WTC11 (cell line): ENCODE measurements at regions not wholly inside any gene's neighbourhood (a gene's known extent, or its start where the extent isn't known, plus 50 kb on each side); places are given as distances from the start of the nearest gene placed in this dataset.

Experiments used
- CTCF ChIP-seq: fragments of 200-600 bp; IDR thresholded peaks from 2 replicates; pipeline ENCODE4 v1.8.0; 2022; ENCODE audit warnings: antibody characterized with exemption
- E2F1 ChIP-seq: sonication (generic); formaldehyde crosslinking; IDR thresholded peaks from 2 replicates; pipeline ENCODE4 v1.8.0; 2022; ENCODE audit warnings: mild to moderate bottlenecking, missing genetic modification reagents
- FOXJ3 ChIP-seq: sonication (generic); formaldehyde crosslinking; IDR thresholded peaks from 2 replicates; pipeline ENCODE4 v1.9.0; 2021; ENCODE audit warnings: missing genetic modification reagents, mild to moderate bottlenecking, borderline replicate concordance
- IRF2 ChIP-seq: sonication (generic); formaldehyde crosslinking; IDR thresholded peaks from 2 replicates; pipeline ENCODE4 v1.8.0; 2022; ENCODE audit warnings: low read depth, missing genetic modification reagents, borderline replicate concordance
- NFE2L1 ChIP-seq: sonication (generic); formaldehyde crosslinking; IDR thresholded peaks from 2 replicates; pipeline ENCODE4 v1.8.1; 2023; ENCODE audit warnings: missing genetic modification reagents
- NFYB ChIP-seq: sonication (generic); formaldehyde crosslinking; conservative IDR thresholded peaks from 2 replicates; pipeline ENCODE4 v1.8.0; 2022; ENCODE audit warnings: low read depth, missing genetic modification reagents
- NR2C2 ChIP-seq: sonication (generic); formaldehyde crosslinking; IDR thresholded peaks from 2 replicates; pipeline ENCODE4 v1.8.0; 2022; ENCODE audit warnings: mild to moderate bottlenecking, missing genetic modification reagents
- TP53 ChIP-seq: sonication (generic); formaldehyde crosslinking; IDR thresholded peaks from 2 replicates; pipeline ENCODE4 v1.8.1; 2023; ENCODE audit warnings: mild to moderate bottlenecking, missing genetic modification reagents
- USF1 ChIP-seq: sonication (generic); formaldehyde crosslinking; IDR thresholded peaks from 2 replicates; pipeline ENCODE4 v1.8.0; 2022; ENCODE audit warnings: mild to moderate bottlenecking, missing genetic modification reagents
- ZNF121 ChIP-seq: sonication (generic); formaldehyde crosslinking; IDR thresholded peaks from 2 replicates; pipeline ENCODE4 v1.8.0; 2023; ENCODE audit warnings: missing genetic modification reagents
- TF ChIP-seq, protein P1 (sequence below): sonication (generic); formaldehyde crosslinking; IDR thresholded peaks from 2 replicates; pipeline ENCODE4 v1.8.0; 2022; ENCODE audit warnings: mild to moderate bottlenecking, missing genetic modification reagents
- TF ChIP-seq, protein P2 (sequence below): sonication (generic); formaldehyde crosslinking; IDR thresholded peaks from 2 replicates; pipeline ENCODE4 v1.8.1; 2022; ENCODE audit warnings: mild to moderate bottlenecking, moderate library complexity, missing genetic modification reagents
- TF ChIP-seq, protein P3 (sequence below): sonication (generic); formaldehyde crosslinking; IDR thresholded peaks from 2 replicates; pipeline ENCODE4 v1.8.1; 2023; ENCODE audit warnings: mild to moderate bottlenecking, moderate library complexity, missing genetic modification reagents
- TF ChIP-seq, protein P4 (sequence below): sonication (generic); formaldehyde crosslinking; IDR thresholded peaks from 2 replicates; pipeline ENCODE4 v1.8.1; 2023; ENCODE audit warnings: mild to moderate bottlenecking, missing genetic modification reagents, moderate library complexity

- TF ChIP-seq CTCF: no peak
- TF ChIP-seq NR2C2 (CRISPR knock-in tag): no peak
- no peak for TF ChIP-seq IRF2
- TF ChIP-seq, protein P1, sequence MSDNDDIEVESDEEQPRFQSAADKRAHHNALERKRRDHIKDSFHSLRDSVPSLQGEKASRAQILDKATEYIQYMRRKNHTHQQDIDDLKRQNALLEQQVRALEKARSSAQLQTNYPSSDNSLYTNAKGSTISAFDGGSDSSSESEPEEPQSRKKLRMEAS (CRISPR knock-in tag): no peak
- no peak for TF ChIP-seq NFE2L1 (CRISPR knock-in tag)
- TF ChIP-seq FOXJ3 (CRISPR knock-in tag): no peak
- no peak for TF ChIP-seq NFYB (CRISPR knock-in tag)
- TF ChIP-seq, protein P2, sequence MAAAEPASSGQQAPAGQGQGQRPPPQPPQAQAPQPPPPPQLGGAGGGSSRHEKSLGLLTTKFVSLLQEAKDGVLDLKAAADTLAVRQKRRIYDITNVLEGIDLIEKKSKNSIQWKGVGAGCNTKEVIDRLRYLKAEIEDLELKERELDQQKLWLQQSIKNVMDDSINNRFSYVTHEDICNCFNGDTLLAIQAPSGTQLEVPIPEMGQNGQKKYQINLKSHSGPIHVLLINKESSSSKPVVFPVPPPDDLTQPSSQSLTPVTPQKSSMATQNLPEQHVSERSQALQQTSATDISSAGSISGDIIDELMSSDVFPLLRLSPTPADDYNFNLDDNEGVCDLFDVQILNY (CRISPR knock-in tag): no peak
- TF ChIP-seq, protein P3, sequence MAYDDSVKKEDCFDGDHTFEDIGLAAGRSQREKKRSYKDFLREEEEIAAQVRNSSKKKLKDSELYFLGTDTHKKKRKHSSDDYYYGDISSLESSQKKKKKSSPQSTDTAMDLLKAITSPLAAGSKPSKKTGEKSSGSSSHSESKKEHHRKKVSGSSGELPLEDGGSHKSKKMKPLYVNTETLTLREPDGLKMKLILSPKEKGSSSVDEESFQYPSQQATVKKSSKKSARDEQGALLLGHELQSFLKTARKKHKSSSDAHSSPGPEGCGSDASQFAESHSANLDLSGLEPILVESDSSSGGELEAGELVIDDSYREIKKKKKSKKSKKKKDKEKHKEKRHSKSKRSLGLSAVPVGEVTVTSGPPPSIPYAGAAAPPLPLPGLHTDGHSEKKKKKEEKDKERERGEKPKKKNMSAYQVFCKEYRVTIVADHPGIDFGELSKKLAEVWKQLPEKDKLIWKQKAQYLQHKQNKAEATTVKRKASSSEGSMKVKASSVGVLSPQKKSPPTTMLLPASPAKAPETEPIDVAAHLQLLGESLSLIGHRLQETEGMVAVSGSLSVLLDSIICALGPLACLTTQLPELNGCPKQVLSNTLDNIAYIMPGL (CRISPR knock-in tag): no peak
- TF ChIP-seq, protein P4, sequence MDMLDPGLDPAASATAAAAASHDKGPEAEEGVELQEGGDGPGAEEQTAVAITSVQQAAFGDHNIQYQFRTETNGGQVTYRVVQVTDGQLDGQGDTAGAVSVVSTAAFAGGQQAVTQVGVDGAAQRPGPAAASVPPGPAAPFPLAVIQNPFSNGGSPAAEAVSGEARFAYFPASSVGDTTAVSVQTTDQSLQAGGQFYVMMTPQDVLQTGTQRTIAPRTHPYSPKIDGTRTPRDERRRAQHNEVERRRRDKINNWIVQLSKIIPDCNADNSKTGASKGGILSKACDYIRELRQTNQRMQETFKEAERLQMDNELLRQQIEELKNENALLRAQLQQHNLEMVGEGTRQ (CRISPR knock-in tag): no peak
- no peak for TF ChIP-seq E2F1 (CRISPR knock-in tag)
- TF ChIP-seq USF1 (CRISPR knock-in tag): no peak
- TF ChIP-seq ZNF121: no peak
- TF ChIP-seq TP53: no peak
Measured at GRCh38 chr7:35487402-35487801, 207.5 kb downstream of the HERPUD2 start.
